NT2/D1 (cell line): ENCODE measurements at regions not wholly inside any gene's neighbourhood (a gene's known extent, or its start where the extent isn't known, plus 50 kb on each side); places are given as distances from the start of the nearest gene placed in this dataset.

ENCODE experiments used
- DNase-seq: peaks from one replicate; pipeline ENCODE4 v3.0.0-alpha.2; 2011; ENCODE audit warnings: low read depth, low spot score
- H3K27me3 ChIP-seq: 2 replicates; pipeline ENCODE4 v1.6.0; 2011; ENCODE audit warnings: mild to moderate bottlenecking; ENCODE audit not compliant: insufficient read length, insufficient read depth
- H3K36me3 ChIP-seq: 2 replicates; pipeline ENCODE4 v1.6.1; 2011; ENCODE audit warnings: mild to moderate bottlenecking, low read length, mixed read lengths; ENCODE audit not compliant: insufficient read depth, insufficient read length
- H3K4me1 ChIP-seq: 2 replicates; pipeline ENCODE4 v1.5.1; 2011; ENCODE audit not compliant: insufficient read depth, insufficient read length
- H3K4me3 ChIP-seq: 2 replicates; pipeline ENCODE4 v1.5.1; 2011; ENCODE audit warnings: low read depth; ENCODE audit not compliant: insufficient read length
- H3K9ac ChIP-seq: 2 replicates; pipeline ENCODE4 v1.6.0; 2011; ENCODE audit warnings: low read depth; ENCODE audit not compliant: insufficient read length
- H3K9me3 ChIP-seq: 2 replicates; pipeline ENCODE4 v1.5.1; 2011; ENCODE audit warnings: mild to moderate bottlenecking, low read length; ENCODE audit not compliant: insufficient read depth
- SUZ12 ChIP-seq: IDR thresholded peaks from 2 replicates; pipeline ENCODE4 v1.6.1; 2011; ENCODE audit not compliant: insufficient read length, insufficient read depth; ENCODE audit errors: extremely low read depth
- YY1 ChIP-seq: IDR thresholded peaks from 2 replicates; pipeline ENCODE4 v1.6.1; 2011; ENCODE audit not compliant: insufficient read length, insufficient read depth
- ZNF274 ChIP-seq: IDR thresholded peaks from 2 replicates; pipeline ENCODE4 v1.6.1; 2011; ENCODE audit warnings: mild to moderate bottlenecking, low read depth, low read length

- H3K9me3 ChIP-seq: no peaks in the 10 kb centered on the region; the same call in 1 of the 2 replicates
- no peaks in the 10 kb centered on the region for H3K27me3 ChIP-seq
- H3K4me1 ChIP-seq: no peaks in the 10 kb centered on the region
- H3K9ac ChIP-seq: no peak overlapping the region
- no peak overlapping the region for H3K4me3 ChIP-seq
- peak; percentile 28 for DNase-seq
- no peaks in the 10 kb centered on the region for H3K36me3 ChIP-seq
- TF ChIP-seq SUZ12 (no peak), YY1 (no peak), ZNF274 (no peak)
Observed at GRCh38 chr7:31256506-31256905, 84.0 kb downstream of the NEUROD6 start.

- H3K36me3 ChIP-seq: no peaks in the 10 kb centered on the region
- H3K9me3 ChIP-seq: no peaks in the 10 kb centered on the region; the same call in 1 of the 2 replicates
- DNase-seq: no peak
- H3K9ac ChIP-seq: no peak overlapping the region
- H3K4me3 ChIP-seq: no peak overlapping the region
- TF ChIP-seq ZNF274 (no peak), SUZ12 (no peak), YY1 (no peak)
- H3K4me1 ChIP-seq: peaks cover 3% of the 10 kb centered on the region
- no peaks in the 10 kb centered on the region for H3K27me3 ChIP-seq
Observed at GRCh38 chr7:31254926-31255325, 85.6 kb downstream of the NEUROD6 start.

- Histone ChIP-seq H3K27me3 (no peaks in the 10 kb centered on the region), H3K4me1 (peaks cover 3% of the 10 kb centered on the region), H3K4me3 (no peak overlapping the region), H3K36me3 (no peaks in the 10 kb centered on the region), H3K9me3 (no peaks in the 10 kb centered on the region; the same call in 1 of the 2 replicates), H3K9ac (no peak overlapping the region)
- peak; percentile 77 for DNase-seq
- no peak for TF ChIP-seq YY1
- no peak for TF ChIP-seq ZNF274
- no peak for TF ChIP-seq SUZ12
Observed at GRCh38 chr7:31253532-31253931, 87.0 kb downstream of the NEUROD6 start.

GRCh38 chr7:31251441-31251840, 89.1 kb downstream of the NEUROD6 start:
- Histone ChIP-seq H3K36me3 (no peaks in the 10 kb centered on the region), H3K9ac (no peak overlapping the region), H3K4me3 (no peak overlapping the region), H3K27me3 (no peaks in the 10 kb centered on the region), H3K9me3 (no peaks in the 10 kb centered on the region; the same call in 1 of the 2 replicates), H3K4me1 (peaks cover 3% of the 10 kb centered on the region)
- no peak for DNase-seq
- TF ChIP-seq ZNF274 (no peak), SUZ12 (no peak), YY1 (no peak)

- Histone ChIP-seq H3K4me3 (no peak overlapping the region), H3K27me3 (no peaks in the 10 kb centered on the region), H3K36me3 (no peaks in the 10 kb centered on the region), H3K4me1 (peaks cover 3% of the 10 kb centered on the region), H3K9ac (no peak overlapping the region), H3K9me3 (no peaks in the 10 kb centered on the region; the same call in 1 of the 2 replicates)
- TF ChIP-seq ZNF274 (no peak), SUZ12 (no peak), YY1 (no peak)
- DNase-seq: no peak
Observed at GRCh38 chr7:31249671-31250070, 90.9 kb downstream of the NEUROD6 start.

GRCh38 chr7:31236868-31237267, 103.7 kb downstream of the NEUROD6 start:
- Histone ChIP-seq H3K4me1 (no peaks in the 10 kb centered on the region), H3K36me3 (no peaks in the 10 kb centered on the region), H3K9me3 (no peaks in the 10 kb centered on the region), H3K4me3 (no peak overlapping the region), H3K27me3 (no peaks in the 10 kb centered on the region), H3K9ac (no peak overlapping the region)
- DNase-seq: no peak
- TF ChIP-seq ZNF274 (no peak), SUZ12 (no peak), YY1 (no peak)

- Histone ChIP-seq H3K9ac (no peak overlapping the region), H3K36me3 (no peaks in the 10 kb centered on the region), H3K4me3 (no peak overlapping the region), H3K27me3 (no peaks in the 10 kb centered on the region), H3K4me1 (no peaks in the 10 kb centered on the region), H3K9me3 (no peaks in the 10 kb centered on the region)
- no peak for DNase-seq
- TF ChIP-seq SUZ12 (no peak), YY1 (no peak), ZNF274 (no peak)
Observed at GRCh38 chr7:31234836-31235605, 105.5 kb downstream of the NEUROD6 start.
